H9 (cell line): ENCODE measurements at regions not wholly inside any gene's neighbourhood (a gene's known extent, or its start where the extent isn't known, plus 50 kb on each side); places are given as distances from the start of the nearest gene placed in this dataset.

Source experiments
- DNase-seq: peaks from one replicate; pipeline ENCODE4 v3.0.0-alpha.2; 2017
- H2AFZ ChIP-seq: one replicate; pipeline ENCODE4 v1.6.1; 2013; ENCODE audit warnings: mild to moderate bottlenecking, low read length, control low read depth, moderate library complexity
- H2AK5ac ChIP-seq: 2 replicates; pipeline ENCODE4 v1.6.1; 2013; ENCODE audit warnings: low read length, control low read depth, mixed read lengths; ENCODE audit not compliant: insufficient read length
- H2BK120ac ChIP-seq: one replicate; pipeline ENCODE4 v1.6.1; 2013; ENCODE audit warnings: low read depth, mild to moderate bottlenecking, low read length, control low read depth, inconsistent platforms; ENCODE audit not compliant: poor library complexity, severe bottlenecking
- H2BK12ac ChIP-seq: 2 replicates; pipeline ENCODE4 v1.6.1; 2013; ENCODE audit warnings: low read length, control low read depth, mixed read lengths, low read depth; ENCODE audit not compliant: insufficient read length
- H2BK15ac ChIP-seq: 2 replicates; pipeline ENCODE4 v1.6.1; 2013; ENCODE audit warnings: low read depth, low read length, control low read depth
- H2BK20ac ChIP-seq: one replicate; pipeline ENCODE4 v1.6.1; 2013; ENCODE audit warnings: low read depth, mild to moderate bottlenecking, low read length, control low read depth, inconsistent platforms; ENCODE audit not compliant: poor library complexity, severe bottlenecking
- H2BK5ac ChIP-seq: 2 replicates; pipeline ENCODE4 v1.6.1; 2013; ENCODE audit warnings: low read length, control low read depth, mixed read lengths; ENCODE audit not compliant: insufficient read length
- H3K14ac ChIP-seq: 2 replicates; pipeline ENCODE4 v1.6.1; 2013; ENCODE audit warnings: low read length, control low read depth; ENCODE audit not compliant: insufficient read depth
- H3K18ac ChIP-seq: 2 replicates; pipeline ENCODE4 v1.6.1; 2013; ENCODE audit warnings: low read depth, mild to moderate bottlenecking, mixed read lengths, low read length, control low read depth; ENCODE audit not compliant: insufficient read length
- H3K23ac ChIP-seq: 2 replicates; pipeline ENCODE4 v1.6.1; 2013; ENCODE audit warnings: low read length, control low read depth, mixed read lengths, low read depth; ENCODE audit not compliant: insufficient read length
- H3K23me2 ChIP-seq: 2 replicates; pipeline ENCODE4 v1.6.1; 2013; ENCODE audit warnings: low read depth, mild to moderate bottlenecking, mixed read lengths, low read length, control low read depth; ENCODE audit not compliant: insufficient read length, poor library complexity, severe bottlenecking
- H3K27ac ChIP-seq: 2 replicates; pipeline ENCODE4 v1.5.1; 2013; ENCODE audit warnings: low read length, control low read depth, mixed read lengths, low read depth; ENCODE audit not compliant: insufficient read length
- H3K27me3 ChIP-seq: 2 replicates; pipeline ENCODE4 v1.6.1; 2013; ENCODE audit warnings: low read length, control low read depth, inconsistent platforms; ENCODE audit not compliant: insufficient read depth
- H3K4ac ChIP-seq: 2 replicates; pipeline ENCODE4 v1.6.1; 2013; ENCODE audit warnings: low read depth, mild to moderate bottlenecking, control low read depth, inconsistent platforms, low read length, moderate library complexity
- H3K4me1 ChIP-seq: 2 replicates; pipeline ENCODE4 v1.6.1; 2013; ENCODE audit warnings: low read length, control low read depth, inconsistent platforms; ENCODE audit not compliant: insufficient read depth
- H3K4me2 ChIP-seq: 2 replicates; pipeline ENCODE4 v1.6.1; 2013; ENCODE audit warnings: low read length, control low read depth, mixed read lengths; ENCODE audit not compliant: insufficient read length, insufficient read depth
- H3K56ac ChIP-seq: 2 replicates; pipeline ENCODE4 v1.6.1; 2013; ENCODE audit warnings: low read depth, mild to moderate bottlenecking, mixed read lengths, low read length, control low read depth; ENCODE audit not compliant: insufficient read length
- H3K79me1 ChIP-seq: 2 replicates; pipeline ENCODE4 v1.6.1; 2013; ENCODE audit warnings: low read depth, mild to moderate bottlenecking, moderate library complexity, low read length, control low read depth, inconsistent platforms; ENCODE audit not compliant: insufficient read depth, poor library complexity, severe bottlenecking
- H3K79me2 ChIP-seq: 2 replicates; pipeline ENCODE4 v1.6.1; 2013; ENCODE audit warnings: low read length, control low read depth, inconsistent platforms; ENCODE audit not compliant: insufficient read depth
- H3K9ac ChIP-seq: 2 replicates; pipeline ENCODE4 v1.6.1; 2013; ENCODE audit warnings: low read length, control low read depth, mixed read lengths; ENCODE audit not compliant: insufficient read length; ENCODE audit errors: extremely low read depth
- H3K9me3 ChIP-seq: one replicate; pipeline ENCODE4 v1.6.1; 2013; ENCODE audit warnings: low read depth, low read length, inconsistent platforms; ENCODE audit not compliant: control insufficient read depth
- H3T11ph ChIP-seq: one replicate; pipeline ENCODE4 v1.6.1; 2013; ENCODE audit warnings: mild to moderate bottlenecking, low read length, control low read depth, inconsistent platforms
- H4K20me1 ChIP-seq: one replicate; pipeline ENCODE4 v1.6.1; 2013; ENCODE audit not compliant: control insufficient read depth, insufficient read length, insufficient read depth
- H4K5ac ChIP-seq: 2 replicates; pipeline ENCODE4 v1.6.1; 2013; ENCODE audit warnings: low read depth, mild to moderate bottlenecking, mixed read lengths, low read length, control low read depth; ENCODE audit not compliant: insufficient read length
- H4K8ac ChIP-seq: replicated peaks from 2 replicates; pipeline ENCODE4 v1.6.1; 2013; ENCODE audit warnings: low read length, control low read depth, mixed read lengths, low read depth; ENCODE audit not compliant: insufficient read length
- H4K91ac ChIP-seq: 2 replicates; pipeline ENCODE4 v1.6.1; 2013; ENCODE audit warnings: low read depth, mild to moderate bottlenecking, moderate library complexity, mixed read lengths, low read length, control low read depth; ENCODE audit not compliant: insufficient read length
- H3K27ac Mint-ChIP-seq, 3 experiments: 2 replicates in 2 of 3; 3 replicates in 1 of 3; pipeline ENCODE4 v1.8.0; 2020 to 2021; ENCODE audit warnings: mixed read lengths in 3 of 3, mild to moderate bottlenecking in 1 of 3, moderate library complexity in 1 of 3
- H3K27me3 Mint-ChIP-seq: 2 replicates; pipeline ENCODE4 v1.8.0; 2021; ENCODE audit warnings: low read depth, mild to moderate bottlenecking, moderate library complexity, mixed read lengths
- H3K36me3 Mint-ChIP-seq, 3 experiments: 2 replicates in 2 of 3; 3 replicates in 1 of 3; pipeline ENCODE4 v1.8.0; 2020 to 2021; ENCODE audit warnings: low read depth in 3 of 3, mixed read lengths in 3 of 3; ENCODE audit not compliant: insufficient read depth in 1 of 3
- H3K4me1 Mint-ChIP-seq, 2 experiments: 2 replicates each; pipeline ENCODE4 v1.8.0; 2020; ENCODE audit warnings: mixed read lengths in 2 of 2
- H3K4me3 Mint-ChIP-seq, 2 experiments: 2 replicates in 1 of 2; 3 replicates in 1 of 2; pipeline ENCODE4 v1.8.0; 2020 to 2021; ENCODE audit warnings: mild to moderate bottlenecking in 2 of 2, mixed read lengths in 2 of 2, moderate library complexity in 1 of 2
- H3K9me3 Mint-ChIP-seq, 2 experiments: 2 replicates in 1 of 2; 3 replicates in 1 of 2; pipeline ENCODE4 v1.8.0; 2020; ENCODE audit warnings: mild to moderate bottlenecking in 2 of 2, mixed read lengths in 2 of 2, moderate library complexity in 1 of 2
- CTCF ChIP-seq: fragments of 200-600 bp; sonication (generic); conservative IDR thresholded peaks from 3 replicates; pipeline ENCODE4 v1.8.0; 2021; ENCODE audit warnings: antibody characterized with exemption, mild to moderate bottlenecking
- WGBS: extraction: QIAGEN DNeasy Blood & Tissue Kit; methylation state at CpG from one replicate; pipeline ENCODE4 v1.1.7; 2013; ENCODE audit warnings: missing lambda C conversion rate, low lambda C conversion rate, mixed read lengths; ENCODE audit not compliant: insufficient read length; ENCODE audit errors: extremely low coverage; 5-methylcytosine and 5-hydroxymethylcytosine counted together

- no peak overlapping the region for H2AK5ac ChIP-seq
- H3K27me3 Mint-ChIP-seq, result no peaks in the 10 kb centered on the region
- H3K27me3 ChIP-seq, result no peaks in the 10 kb centered on the region
- no peak overlapping the region for H2BK20ac ChIP-seq
- no peak overlapping the region for H2BK15ac ChIP-seq
- no peak for DNase-seq
- H2BK12ac ChIP-seq, result no peak overlapping the region
- H3K79me1 ChIP-seq, result no peaks in the 10 kb centered on the region
- H3K9me3 ChIP-seq, result no peaks in the 10 kb centered on the region
- no peak overlapping the region for H3K56ac ChIP-seq
- no peak overlapping the region for H4K5ac ChIP-seq
- H3K4me2 ChIP-seq, result no peak overlapping the region
- no CpG with 5 or more reads among the region's 6 CpGs for WGBS
- no peaks in the 10 kb centered on the region for H3K9me3 Mint-ChIP-seq
- H3K9ac ChIP-seq, result no peak overlapping the region
- no peaks in the 10 kb centered on the region for H3K4me1 ChIP-seq
- no peak overlapping the region for H3K14ac ChIP-seq
- no peak overlapping the region for H3T11ph ChIP-seq
- H3K27ac ChIP-seq, result no peak overlapping the region
- H3K4me1 Mint-ChIP-seq, result no peaks in the 10 kb centered on the region
- TF ChIP-seq CTCF, result no peak
- no peak overlapping the region for H3K23ac ChIP-seq
- no peaks in the 10 kb centered on the region for H3K79me2 ChIP-seq
- no peak overlapping the region for H2BK120ac ChIP-seq
- no peak overlapping the region for H4K91ac ChIP-seq
- no peak overlapping the region for H3K18ac ChIP-seq
- H3K36me3 Mint-ChIP-seq, result no peaks in the 10 kb centered on the region
- H4K20me1 ChIP-seq, result no peaks in the 10 kb centered on the region
- no peak overlapping the region for H3K4me3 Mint-ChIP-seq
- no peak overlapping the region for H2BK5ac ChIP-seq
- no peaks in the 10 kb centered on the region for H3K23me2 ChIP-seq
- H3K4ac ChIP-seq, result no peak overlapping the region
- H2AFZ ChIP-seq, result no peak overlapping the region
- H4K8ac ChIP-seq, result no peak overlapping the region
- no peak overlapping the region for H3K27ac Mint-ChIP-seq
Observed at GRCh38 chr15:93645594-93645993, 556.6 kb upstream of the RGMA start.
